PC-9 (cell line): ENCODE measurements at regions not wholly inside any gene's neighbourhood (a gene's known extent, or its start where the extent isn't known, plus 50 kb on each side); places are given as distances from the start of the nearest gene placed in this dataset.

ENCODE experiments used
- EZH2 ChIP-seq: fragments of 200-600 bp; sonication (generic); IDR thresholded peaks from 2 replicates; pipeline ENCODE4 v1.8.0; 2017; ENCODE audit warnings: antibody characterized with exemption, low read depth
- TF ChIP-seq, protein P1 (sequence below): fragments of 200-600 bp; sonication (generic); conservative IDR thresholded peaks from 2 replicates; pipeline ENCODE4 v1.6.1; 2017; ENCODE audit warnings: mixed run types, antibody characterized with exemption, mild to moderate bottlenecking, moderate library complexity

DNA sequence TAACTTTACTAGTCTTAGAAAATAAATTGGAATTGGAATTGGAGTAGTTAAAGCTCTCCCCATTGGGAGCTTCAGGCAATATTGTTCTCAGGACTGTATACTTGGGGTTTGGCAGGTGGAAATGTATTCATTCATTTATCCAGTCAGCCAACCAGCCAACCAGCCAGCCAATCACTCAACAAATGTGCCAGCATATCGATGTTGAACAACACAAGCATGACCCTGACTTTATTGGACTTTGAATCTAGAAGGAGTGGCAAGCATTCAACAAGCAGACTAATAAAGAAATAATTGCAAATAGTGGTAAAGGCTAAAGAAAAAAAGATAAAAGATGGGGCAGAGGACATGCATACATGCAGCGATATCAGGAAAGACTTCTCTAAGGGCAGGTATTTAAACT lies 55.5 kb upstream of the ZC3H11B start:
- TF ChIP-seq EZH2, result no peak
- TF ChIP-seq, protein P1, sequence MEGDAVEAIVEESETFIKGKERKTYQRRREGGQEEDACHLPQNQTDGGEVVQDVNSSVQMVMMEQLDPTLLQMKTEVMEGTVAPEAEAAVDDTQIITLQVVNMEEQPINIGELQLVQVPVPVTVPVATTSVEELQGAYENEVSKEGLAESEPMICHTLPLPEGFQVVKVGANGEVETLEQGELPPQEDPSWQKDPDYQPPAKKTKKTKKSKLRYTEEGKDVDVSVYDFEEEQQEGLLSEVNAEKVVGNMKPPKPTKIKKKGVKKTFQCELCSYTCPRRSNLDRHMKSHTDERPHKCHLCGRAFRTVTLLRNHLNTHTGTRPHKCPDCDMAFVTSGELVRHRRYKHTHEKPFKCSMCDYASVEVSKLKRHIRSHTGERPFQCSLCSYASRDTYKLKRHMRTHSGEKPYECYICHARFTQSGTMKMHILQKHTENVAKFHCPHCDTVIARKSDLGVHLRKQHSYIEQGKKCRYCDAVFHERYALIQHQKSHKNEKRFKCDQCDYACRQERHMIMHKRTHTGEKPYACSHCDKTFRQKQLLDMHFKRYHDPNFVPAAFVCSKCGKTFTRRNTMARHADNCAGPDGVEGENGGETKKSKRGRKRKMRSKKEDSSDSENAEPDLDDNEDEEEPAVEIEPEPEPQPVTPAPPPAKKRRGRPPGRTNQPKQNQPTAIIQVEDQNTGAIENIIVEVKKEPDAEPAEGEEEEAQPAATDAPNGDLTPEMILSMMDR, result no peak
